ENCODE measurements at regions not wholly inside any gene's neighbourhood (a gene's known extent, or its start where the extent isn't known, plus 50 kb on each side); places are given as distances from the start of the nearest gene placed in this dataset.

DNA sequence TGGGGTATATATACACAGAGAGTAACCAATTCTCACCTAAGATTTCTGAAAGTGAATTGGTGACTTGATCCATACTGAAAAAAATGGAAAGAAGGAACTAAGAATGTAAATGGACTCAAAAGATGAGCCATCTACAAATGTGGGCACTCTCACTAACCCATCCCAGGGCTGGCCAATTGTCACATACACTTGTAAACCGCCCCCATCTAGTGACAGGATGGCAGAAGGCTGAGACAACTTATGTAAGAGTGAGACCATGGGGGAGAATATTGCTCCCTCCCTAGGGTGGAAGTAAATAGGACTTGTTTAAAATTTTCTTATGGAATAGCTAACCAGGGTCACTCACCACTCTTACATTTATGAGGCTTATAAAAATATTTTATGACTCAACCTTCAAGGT is 377.1 kb upstream of the ISX start:
- 0 to 5% methylated on average over 1 of the region's 1 CpG for WGBS, 2 experiments (ENCODE audit: low coverage in 1 of 2, low lambda C conversion rate in 2 of 2, missing lambda C conversion rate in 2 of 2)
- no peaks in the 10 kb centered on the region for H3K79me2 ChIP-seq (ENCODE audit: insufficient read depth)
- no peaks in the 10 kb centered on the region for H3K4me1 ChIP-seq (ENCODE audit: insufficient read depth)
- H2AFZ ChIP-seq, result no peak overlapping the region
- H3K9ac ChIP-seq, result no peak overlapping the region
- H3K9me2 ChIP-seq (ENCODE audit: insufficient read depth), result no peaks in the 10 kb centered on the region
- TF ChIP-seq EZH2phosphoT487 (IDR thresholded peaks at IDR 0.05; ENCODE audit: insufficient read depth, low read depth), result no peak
- TF ChIP-seq EZH2 (IDR thresholded peaks at IDR 0.05; ENCODE audit: insufficient read depth, poor library complexity, severe bottlenecking), result no peak
- no peaks in the 10 kb centered on the region for H3K9me3 ChIP-seq (ENCODE audit: low read depth)
- H3K4me3 ChIP-seq, result no peak overlapping the region
- no peaks in the 10 kb centered on the region for H3K27me3 ChIP-seq (replicated peaks; ENCODE audit: insufficient read depth)
- H3K27ac ChIP-seq, result no peak overlapping the region
- no peaks in the 10 kb centered on the region for H4K20me1 ChIP-seq (ENCODE audit: insufficient read depth)
- H3K4me2 ChIP-seq (ENCODE audit: unreplicated experiment), result no peak overlapping the region
- H3K36me3 ChIP-seq (ENCODE audit: low read depth), result no peaks in the 10 kb centered on the region
- H3F3A ChIP-seq (ENCODE audit: insufficient read depth), result no peaks in the 10 kb centered on the region
- no peak for DNase-seq
- in situ Hi-C loops (cut with MboI), result no loop called here

DNA sequence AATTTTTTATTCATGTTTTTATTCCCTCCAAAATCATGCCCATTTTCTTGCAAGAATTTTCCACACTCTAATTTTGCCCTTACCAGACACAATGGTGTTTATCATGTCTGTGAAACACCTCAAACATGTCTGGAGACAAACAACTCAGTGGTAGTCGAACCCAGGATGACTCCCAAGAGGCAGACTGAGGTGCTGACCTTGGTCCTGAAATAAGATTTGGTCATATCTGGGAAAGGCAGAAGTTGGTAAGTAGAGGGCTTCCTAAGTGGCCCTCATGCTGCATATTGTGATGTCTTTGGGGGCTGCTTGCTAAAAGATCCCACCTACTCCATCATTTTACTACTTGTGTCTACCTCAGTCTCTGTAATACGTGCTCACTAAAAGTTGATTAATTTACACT is 369.4 kb upstream of the ISX start:
- no peak overlapping the region for H2AFZ ChIP-seq
- H3K9ac ChIP-seq, result no peak overlapping the region
- DNase-seq, result peak; percentile 1
- no peaks in the 10 kb centered on the region for H4K20me1 ChIP-seq (ENCODE audit: insufficient read depth)
- H3K9me2 ChIP-seq (ENCODE audit: insufficient read depth), result no peaks in the 10 kb centered on the region
- in situ Hi-C loops (cut with MboI), result no loop called here
- H3K27ac ChIP-seq, result no peak overlapping the region
- no peaks in the 10 kb centered on the region for H3K9me3 ChIP-seq (ENCODE audit: low read depth)
- H3K4me3 ChIP-seq, result no peak overlapping the region
- TF ChIP-seq EZH2phosphoT487 (IDR thresholded peaks at IDR 0.05; ENCODE audit: insufficient read depth, low read depth), result no peak
- no peak for TF ChIP-seq EZH2 (IDR thresholded peaks at IDR 0.05; ENCODE audit: insufficient read depth, poor library complexity, severe bottlenecking)
- 0 to 2% methylated on average over 2 of the region's 2 CpGs for WGBS, 2 experiments (ENCODE audit: low coverage in 1 of 2, low lambda C conversion rate in 2 of 2, missing lambda C conversion rate in 2 of 2)
- H3K79me2 ChIP-seq (ENCODE audit: insufficient read depth), result no peaks in the 10 kb centered on the region
- H3K4me1 ChIP-seq (ENCODE audit: insufficient read depth), result no peaks in the 10 kb centered on the region
- no peaks in the 10 kb centered on the region for H3K27me3 ChIP-seq (replicated peaks; ENCODE audit: insufficient read depth)
- H3F3A ChIP-seq (ENCODE audit: insufficient read depth), result no peaks in the 10 kb centered on the region
- no peak overlapping the region for H3K4me2 ChIP-seq (ENCODE audit: unreplicated experiment)
- H3K36me3 ChIP-seq (ENCODE audit: low read depth), result no peaks in the 10 kb centered on the region

DNA sequence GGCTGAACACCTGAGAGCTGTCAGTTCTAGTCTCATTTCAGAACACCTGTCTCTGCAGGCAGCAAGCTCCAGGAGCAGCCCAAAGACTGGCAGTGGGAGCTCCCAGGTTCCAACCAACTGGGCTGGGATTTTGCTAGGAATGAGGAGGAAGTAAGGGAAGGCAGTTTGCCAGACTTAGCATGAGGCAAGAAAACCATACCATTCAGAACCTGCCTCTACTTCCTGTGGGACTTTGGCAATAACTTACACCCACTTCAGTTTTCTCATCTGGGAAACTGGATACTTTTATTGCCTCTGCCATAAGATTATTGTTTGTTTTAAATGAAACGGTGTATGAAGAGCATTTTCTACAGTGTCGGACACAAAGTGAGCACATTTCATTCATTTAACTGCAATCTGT is 363.7 kb upstream of the ISX start:
- H3F3A ChIP-seq (ENCODE audit: insufficient read depth), result no peaks in the 10 kb centered on the region
- H3K9ac ChIP-seq, result no peak overlapping the region
- H3K36me3 ChIP-seq (ENCODE audit: low read depth), result no peaks in the 10 kb centered on the region
- no peaks in the 10 kb centered on the region for H3K27me3 ChIP-seq (replicated peaks; ENCODE audit: insufficient read depth)
- no peak overlapping the region for H2AFZ ChIP-seq
- H3K9me3 ChIP-seq (ENCODE audit: low read depth), result no peaks in the 10 kb centered on the region
- no peaks in the 10 kb centered on the region for H3K4me1 ChIP-seq (ENCODE audit: insufficient read depth)
- in situ Hi-C loops (cut with MboI), result no loop called here
- H4K20me1 ChIP-seq (ENCODE audit: insufficient read depth), result no peaks in the 10 kb centered on the region
- H3K4me3 ChIP-seq, result no peak overlapping the region
- no peaks in the 10 kb centered on the region for H3K9me2 ChIP-seq (ENCODE audit: insufficient read depth)
- H3K4me2 ChIP-seq (ENCODE audit: unreplicated experiment), result no peak overlapping the region
- TF ChIP-seq EZH2 (IDR thresholded peaks at IDR 0.05; ENCODE audit: insufficient read depth, poor library complexity, severe bottlenecking) (no peak), EZH2phosphoT487 (IDR thresholded peaks at IDR 0.05; ENCODE audit: insufficient read depth, low read depth) (no peak)
- whole genome bisulfite sequencing, 2 experiments (ENCODE audit: low coverage in 1 of 2, low lambda C conversion rate in 2 of 2, missing lambda C conversion rate in 2 of 2), result 7 to 11% methylated on average over 2 of the region's 2 CpGs
- H3K27ac ChIP-seq, result no peak overlapping the region
- H3K79me2 ChIP-seq (ENCODE audit: insufficient read depth), result no peaks in the 10 kb centered on the region
- DNase-seq, result no peak

DNA sequence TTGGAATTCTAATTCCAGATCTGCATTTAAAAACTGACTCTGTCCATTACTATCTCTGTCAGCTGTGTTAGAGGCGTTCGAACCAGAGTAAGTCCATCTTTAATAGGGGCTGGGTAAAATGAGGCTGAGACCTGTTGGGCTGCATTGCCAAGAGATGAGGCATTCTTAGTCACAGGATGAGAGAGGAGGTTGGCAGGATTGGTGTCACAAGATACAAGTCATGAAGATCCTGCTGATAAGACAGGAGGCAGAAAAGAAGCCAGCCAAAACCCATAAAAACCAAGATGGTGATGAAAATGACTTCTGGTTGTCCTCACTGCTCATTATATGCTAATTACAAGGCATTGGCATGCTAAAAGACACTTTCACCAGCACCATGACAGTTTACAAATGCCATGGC is 356.3 kb upstream of the ISX start:
- no peak for DNase-seq
- H3K9me3 ChIP-seq (ENCODE audit: low read depth), result no peaks in the 10 kb centered on the region
- H3K79me2 ChIP-seq (ENCODE audit: insufficient read depth), result no peaks in the 10 kb centered on the region
- H3F3A ChIP-seq (ENCODE audit: insufficient read depth), result no peaks in the 10 kb centered on the region
- H3K36me3 ChIP-seq (ENCODE audit: low read depth), result no peaks in the 10 kb centered on the region
- no peaks in the 10 kb centered on the region for H3K27me3 ChIP-seq (replicated peaks; ENCODE audit: insufficient read depth)
- TF ChIP-seq EZH2 (IDR thresholded peaks at IDR 0.05; ENCODE audit: insufficient read depth, poor library complexity, severe bottlenecking) (no peak), EZH2phosphoT487 (IDR thresholded peaks at IDR 0.05; ENCODE audit: insufficient read depth, low read depth) (no peak)
- in situ Hi-C loops (cut with MboI), result no loop called here
- H3K9me2 ChIP-seq (ENCODE audit: insufficient read depth), result no peaks in the 10 kb centered on the region
- no peak overlapping the region for H3K9ac ChIP-seq
- no peaks in the 10 kb centered on the region for H3K4me1 ChIP-seq (ENCODE audit: insufficient read depth)
- no peak overlapping the region for H2AFZ ChIP-seq
- H4K20me1 ChIP-seq (ENCODE audit: insufficient read depth), result no peaks in the 10 kb centered on the region
- 65 to 69% methylated on average over 2 of the region's 2 CpGs for WGBS, 2 experiments (ENCODE audit: low coverage in 1 of 2, low lambda C conversion rate in 2 of 2, missing lambda C conversion rate in 2 of 2)
- no peak overlapping the region for H3K27ac ChIP-seq
- H3K4me2 ChIP-seq (ENCODE audit: unreplicated experiment), result no peak overlapping the region
- H3K4me3 ChIP-seq, result no peak overlapping the region

DNA sequence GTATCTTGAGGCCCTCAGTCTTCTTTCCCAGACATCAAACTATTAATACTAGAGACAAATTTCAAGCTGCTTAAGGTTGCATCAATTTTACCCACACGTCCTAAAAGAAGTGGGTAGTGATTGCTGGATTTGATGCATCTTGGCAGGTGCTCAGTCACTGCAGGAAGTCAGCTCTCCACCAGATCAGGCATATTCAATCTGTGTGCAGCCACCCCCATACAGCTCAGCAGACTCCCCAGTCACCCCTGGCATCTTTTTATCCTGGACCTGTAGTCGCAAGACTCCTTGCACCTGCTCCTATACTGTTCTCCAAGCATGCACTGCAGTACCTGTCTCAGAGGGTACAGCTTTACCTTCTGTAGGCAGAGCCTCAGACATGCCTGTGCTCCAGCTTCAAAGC is 343.1 kb upstream of the ISX start:
- no peaks in the 10 kb centered on the region for H3F3A ChIP-seq (ENCODE audit: insufficient read depth)
- no peak for TF ChIP-seq EZH2 (IDR thresholded peaks at IDR 0.05; ENCODE audit: insufficient read depth, poor library complexity, severe bottlenecking)
- TF ChIP-seq EZH2phosphoT487 (IDR thresholded peaks at IDR 0.05; ENCODE audit: insufficient read depth, low read depth), result no peak
- H3K4me1 ChIP-seq (ENCODE audit: insufficient read depth), result no peaks in the 10 kb centered on the region
- in situ Hi-C loops (cut with MboI), result no loop called here
- H2AFZ ChIP-seq, result no peak overlapping the region
- no peaks in the 10 kb centered on the region for H3K9me3 ChIP-seq (ENCODE audit: low read depth)
- no peaks in the 10 kb centered on the region for H3K27me3 ChIP-seq (replicated peaks; ENCODE audit: insufficient read depth)
- H3K79me2 ChIP-seq (ENCODE audit: insufficient read depth), result no peaks in the 10 kb centered on the region
- no peaks in the 10 kb centered on the region for H3K9me2 ChIP-seq (ENCODE audit: insufficient read depth)
- H3K9ac ChIP-seq, result no peak overlapping the region
- no peak overlapping the region for H3K4me2 ChIP-seq (ENCODE audit: unreplicated experiment)
- no peak overlapping the region for H3K4me3 ChIP-seq
- 6 to 9% methylated on average over 2 of the region's 2 CpGs for WGBS, 2 experiments (ENCODE audit: low coverage in 1 of 2, low lambda C conversion rate in 2 of 2, missing lambda C conversion rate in 2 of 2)
- H4K20me1 ChIP-seq (ENCODE audit: insufficient read depth), result no peaks in the 10 kb centered on the region
- no peak for DNase-seq
- no peaks in the 10 kb centered on the region for H3K36me3 ChIP-seq (ENCODE audit: low read depth)
- H3K27ac ChIP-seq, result no peak overlapping the region

Data from GM23248 (cell line).